Tibial nerve (tissue), 3 donors: ENCODE measurements at regions not wholly inside any gene's neighbourhood (a gene's known extent, or its start where the extent isn't known, plus 50 kb on each side); places are given as distances from the start of the nearest gene placed in this dataset.
"Not testable (repeated sequence)": the region's sequence is repeated elsewhere in the genome, so short reads cannot be mapped to it uniquely, and the experiment has no call there.

Experiments
- POLR2A ChIP-seq, 2 donors: fragments of 450-650 bp; IDR thresholded peaks; one replicate each; pipeline ENCODE4 v1.6.1; 2017; ENCODE audit warnings: antibody characterized with exemption in 2 of 2, mild to moderate bottlenecking in 2 of 2, moderate library complexity in 2 of 2
- TF ChIP-seq, protein P1 (sequence below), 5 experiments: fragments of 200-600 bp in 3 of 5; fragments of 450-650 bp in 2 of 5; sonication (generic) in 3 of 5; IDR thresholded peaks; one replicate each; pipeline ENCODE4 v1.5.1; 2016 to 2019; ENCODE audit warnings: antibody characterized with exemption in 5 of 5, mild to moderate bottlenecking in 3 of 5, moderate library complexity in 2 of 5

DNA sequence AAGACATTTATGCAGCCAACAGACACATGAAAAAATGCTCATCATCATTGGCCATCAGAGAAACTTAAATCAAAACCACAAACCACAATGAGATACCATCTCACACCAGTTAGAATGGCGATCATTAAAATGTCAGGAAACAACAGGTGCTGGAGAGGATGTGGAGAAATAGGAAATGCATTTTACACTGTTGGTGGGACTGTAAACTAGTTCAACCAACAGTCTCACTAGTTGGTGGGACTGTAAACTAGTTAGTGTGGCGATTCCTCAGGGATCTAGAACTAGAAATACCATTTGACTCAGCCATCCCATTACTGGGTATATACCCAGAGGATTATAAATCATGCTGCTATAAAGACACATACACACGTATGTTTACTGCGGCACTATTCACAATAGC, 518.8 kb downstream of the MMUT start:
- not testable (repeated sequence) for TF ChIP-seq POLR2A (IDR thresholded peaks at IDR 0.05)
- TF ChIP-seq, protein P1, sequence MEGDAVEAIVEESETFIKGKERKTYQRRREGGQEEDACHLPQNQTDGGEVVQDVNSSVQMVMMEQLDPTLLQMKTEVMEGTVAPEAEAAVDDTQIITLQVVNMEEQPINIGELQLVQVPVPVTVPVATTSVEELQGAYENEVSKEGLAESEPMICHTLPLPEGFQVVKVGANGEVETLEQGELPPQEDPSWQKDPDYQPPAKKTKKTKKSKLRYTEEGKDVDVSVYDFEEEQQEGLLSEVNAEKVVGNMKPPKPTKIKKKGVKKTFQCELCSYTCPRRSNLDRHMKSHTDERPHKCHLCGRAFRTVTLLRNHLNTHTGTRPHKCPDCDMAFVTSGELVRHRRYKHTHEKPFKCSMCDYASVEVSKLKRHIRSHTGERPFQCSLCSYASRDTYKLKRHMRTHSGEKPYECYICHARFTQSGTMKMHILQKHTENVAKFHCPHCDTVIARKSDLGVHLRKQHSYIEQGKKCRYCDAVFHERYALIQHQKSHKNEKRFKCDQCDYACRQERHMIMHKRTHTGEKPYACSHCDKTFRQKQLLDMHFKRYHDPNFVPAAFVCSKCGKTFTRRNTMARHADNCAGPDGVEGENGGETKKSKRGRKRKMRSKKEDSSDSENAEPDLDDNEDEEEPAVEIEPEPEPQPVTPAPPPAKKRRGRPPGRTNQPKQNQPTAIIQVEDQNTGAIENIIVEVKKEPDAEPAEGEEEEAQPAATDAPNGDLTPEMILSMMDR (IDR thresholded peaks at IDR 0.05): not testable (repeated sequence)
